Keratinocyte (primary cell): ENCODE measurements at regions not wholly inside any gene's neighbourhood (a gene's known extent, or its start where the extent isn't known, plus 50 kb on each side); places are given as distances from the start of the nearest gene placed in this dataset.

Experiments
- DNase-seq: peaks from one replicate; pipeline ENCODE4 v3.0.0-alpha.2; 2011; ENCODE audit warnings: low read depth, missing footprints, low spot score
- FAIRE-seq: peaks from 2 replicates; lab custom pipeline; 2011; peaks lifted over from hg19 to GRCh38; lab: Jason Lieb, UNC
- H2AFZ ChIP-seq: 2 replicates; pipeline ENCODE4 v1.6.0; 2012; ENCODE audit warnings: low read length, control low read depth, inconsistent platforms; ENCODE audit not compliant: control insufficient read depth
- H3K27ac ChIP-seq: 2 replicates; pipeline ENCODE4 v1.5.1; 2011; ENCODE audit warnings: low read length; ENCODE audit not compliant: control insufficient read depth, insufficient read depth
- H3K27me3 ChIP-seq: 3 replicates; pipeline ENCODE4 v1.6.0; 2011; ENCODE audit warnings: low read length; ENCODE audit not compliant: control insufficient read depth, insufficient read depth; ENCODE audit errors: extremely low read depth
- H3K36me3 ChIP-seq, 2 experiments: 2 replicates in 1 of 2; 3 replicates in 1 of 2; pipeline ENCODE4 v1.5.1; 2011; ENCODE audit warnings: low read length in 2 of 2, mild to moderate bottlenecking in 1 of 2; ENCODE audit not compliant: control insufficient read depth in 2 of 2, insufficient read depth in 2 of 2; ENCODE audit errors: extremely low read depth in 1 of 2
- H3K4me1 ChIP-seq: 3 replicates; pipeline ENCODE4 v1.5.1; 2011; ENCODE audit warnings: low read length; ENCODE audit not compliant: control insufficient read depth, insufficient read depth; ENCODE audit errors: extremely low read depth
- H3K4me2 ChIP-seq: 3 replicates; pipeline ENCODE4 v1.6.0; 2011; ENCODE audit warnings: low read depth, low read length; ENCODE audit not compliant: control insufficient read depth, insufficient read depth; ENCODE audit errors: extremely low read depth
- H3K4me3 ChIP-seq, 3 experiments: fragments of 200-600 bp in 1 of 3; sonication (generic) in 1 of 3; 2 replicates in 2 of 3; 3 replicates in 1 of 3; pipeline ENCODE4 v1.5.1; 2011 to 2016; ENCODE audit warnings: low read length in 3 of 3, mild to moderate bottlenecking in 3 of 3, control low read depth in 2 of 3, inconsistent platforms in 1 of 3, low read depth in 1 of 3, mixed read lengths in 1 of 3, mixed run types in 1 of 3, moderate library complexity in 1 of 3; ENCODE audit not compliant: control insufficient read depth in 2 of 3, insufficient read depth in 2 of 3; ENCODE audit errors: extremely low read depth in 1 of 3
- H3K79me2 ChIP-seq: 2 replicates; pipeline ENCODE4 v1.6.0; 2012; ENCODE audit warnings: low read length; ENCODE audit not compliant: control insufficient read depth, insufficient read depth
- H3K9ac ChIP-seq: 3 replicates; pipeline ENCODE4 v1.6.0; 2011; ENCODE audit warnings: low read length; ENCODE audit not compliant: control insufficient read depth, insufficient read depth; ENCODE audit errors: extremely low read depth
- H3K9me1 ChIP-seq: 3 replicates; pipeline ENCODE4 v1.6.0; 2011; ENCODE audit warnings: low read length; ENCODE audit not compliant: control insufficient read depth, insufficient read depth; ENCODE audit errors: extremely low read depth
- H3K9me3 ChIP-seq: 2 replicates; pipeline ENCODE4 v1.5.1; 2012; ENCODE audit warnings: low read depth, low read length; ENCODE audit not compliant: control insufficient read depth
- H4K20me1 ChIP-seq: 3 replicates; pipeline ENCODE4 v1.6.0; 2011; ENCODE audit warnings: low read length; ENCODE audit not compliant: control insufficient read depth, insufficient read depth; ENCODE audit errors: extremely low read depth
- CTCF ChIP-seq, 3 experiments: IDR thresholded peaks in 1 of 3; conservative IDR thresholded peaks in 1 of 3; optimal IDR thresholded peaks in 1 of 3; 2 replicates in 2 of 3; 3 replicates in 1 of 3; pipeline versions ENCODE3 to v1.5.1; 2011; ENCODE audit warnings: low read length in 3 of 3, mild to moderate bottlenecking in 3 of 3, moderate library complexity in 2 of 3, control low read depth in 1 of 3, inconsistent platforms in 1 of 3; ENCODE audit not compliant: insufficient read depth in 2 of 3; ENCODE audit errors: extremely low read depth in 1 of 3
- EZH2 ChIP-seq: IDR thresholded peaks from one replicate; pipeline ENCODE4 v1.6.1; 2012; ENCODE audit warnings: inconsistent platforms, mild to moderate bottlenecking, low read length, moderate library complexity
- dilution Hi-C: fragments of 300-500 bp; cut with MboI; formaldehyde crosslinking; loops from one replicate; pipeline ENCODE4 v1.7.0; 2020; ENCODE audit warnings: low sequenced_read_pairs; ENCODE audit not compliant: extremely low pct_ligation_motif_present

GRCh38 chr6:137658287-137658686 lies 164.1 kb upstream of the OLIG3 start:
- FAIRE-seq: no peak
- dilution Hi-C loops: no loop called here

GRCh38 chr6:137659871-137660270 lies 165.7 kb upstream of the OLIG3 start:
- Histone ChIP-seq H3K79me2 (no peaks in the 10 kb centered on the region), H3K27ac (no peak overlapping the region), H3K9ac (no peak overlapping the region), H4K20me1 (no peaks in the 10 kb centered on the region), H3K9me1 (no peaks in the 10 kb centered on the region), H3K4me1 (no peaks in the 10 kb centered on the region), H3K36me3 (no peaks in the 10 kb centered on the region), H2AFZ (no peak overlapping the region), H3K4me3 (no peak overlapping the region), H3K4me2 (no peak overlapping the region), H3K27me3 (peaks cover 5% of the 10 kb centered on the region), H3K9me3 (no peaks in the 10 kb centered on the region)
- DNase-seq (no peak), FAIRE-seq (no peak)
- TF ChIP-seq EZH2 (no peak), CTCF (optimal IDR thresholded peaks at IDR 0.05 in 1 of 3, IDR thresholded peaks at IDR 0.05 in 1 of 3, conservative IDR thresholded peaks at IDR 0.05 in 1 of 3; ENCODE audit: extremely low read depth in 1 of 3, insufficient read depth in 2 of 3, low read length in 3 of 3) (no peak)
- dilution Hi-C loops: no loop called here

More at GRCh38 chr6:137658287-137658686, 164.1 kb upstream of the OLIG3 start:
- Histone ChIP-seq H3K27me3 (no peaks in the 10 kb centered on the region), H3K4me2 (no peak overlapping the region), H2AFZ (no peak overlapping the region), H3K36me3 (no peaks in the 10 kb centered on the region), H3K27ac (no peak overlapping the region), H4K20me1 (no peaks in the 10 kb centered on the region), H3K9me3 (peaks cover 2% of the 10 kb centered on the region), H3K9ac (no peak overlapping the region), H3K4me1 (no peaks in the 10 kb centered on the region), H3K4me3 (no peak overlapping the region), H3K9me1 (no peaks in the 10 kb centered on the region), H3K79me2 (no peaks in the 10 kb centered on the region)
- TF ChIP-seq CTCF (optimal IDR thresholded peaks at IDR 0.05 in 1 of 3, IDR thresholded peaks at IDR 0.05 in 1 of 3, conservative IDR thresholded peaks at IDR 0.05 in 1 of 3; ENCODE audit: extremely low read depth in 1 of 3, insufficient read depth in 2 of 3, low read length in 3 of 3) (no peak), EZH2 (no peak)
- DNase-seq: no peak
